Endothelial cell of umbilical vein (primary cell): ENCODE measurements at regions not wholly inside any gene's neighbourhood (a gene's known extent, or its start where the extent isn't known, plus 50 kb on each side); places are given as distances from the start of the nearest gene placed in this dataset.

Experiments
- BruUV-seq: library from RNA; stranded (reverse); fragments of 400-500 nt; replicated peaks from 2 replicates; lab custom pipeline; 2021; lab: Mats Ljungman, UMichigan
- CTCF ChIA-PET: fragments of 300-600, 350-600 bp; sonication (Branson Sonifier 250); formaldehyde crosslinking; loops from one replicate; lab custom pipeline; 2021; ENCODE audit warnings: antibody characterized with exemption, inconsistent platforms; lab: Charles Lee
- POLR2A ChIA-PET: fragments of 300-600, 350-600 bp; sonication (Branson Sonifier 250); formaldehyde crosslinking; loops from one replicate; lab custom pipeline; 2021; ENCODE audit warnings: antibody characterized with exemption, inconsistent platforms; lab: Charles Lee
- DNase-seq: peaks from one replicate; pipeline ENCODE4 v3.0.0-alpha.2; 2011; ENCODE audit warnings: low read depth, low spot score
- FAIRE-seq: peaks from 2 replicates; lab custom pipeline; 2011; peaks lifted over from hg19 to GRCh38; lab: Jason Lieb, UNC
- H2AFZ ChIP-seq: 2 replicates; pipeline ENCODE4 v1.6.0; 2012; ENCODE audit warnings: low read depth, low read length, control low read depth, inconsistent platforms
- H3K27ac ChIP-seq: 2 replicates; pipeline ENCODE4 v1.5.1; 2011; ENCODE audit warnings: low read depth, mild to moderate bottlenecking, control low read depth, low read length, moderate library complexity; ENCODE audit not compliant: insufficient read depth
- H3K27me3 ChIP-seq, 2 experiments: 2 replicates each; pipeline versions ENCODE4 v1.6.0 to v1.6.1; 2011; ENCODE audit warnings: low read length in 2 of 2, mixed read lengths in 1 of 2; ENCODE audit not compliant: control insufficient read depth in 2 of 2, insufficient read depth in 2 of 2
- H3K36me3 ChIP-seq, 2 experiments: 2 replicates in 1 of 2; 3 replicates in 1 of 2; pipeline ENCODE4 v1.5.1; 2011; ENCODE audit warnings: low read length in 2 of 2, mild to moderate bottlenecking in 1 of 2, moderate library complexity in 1 of 2; ENCODE audit not compliant: control insufficient read depth in 2 of 2, insufficient read depth in 2 of 2; ENCODE audit errors: extremely low read depth in 1 of 2
- H3K4me1 ChIP-seq: 3 replicates; pipeline ENCODE4 v1.5.1; 2011; ENCODE audit warnings: mild to moderate bottlenecking, low read length; ENCODE audit not compliant: control insufficient read depth, insufficient read depth; ENCODE audit errors: extremely low read depth
- H3K4me2 ChIP-seq: 2 replicates; pipeline ENCODE4 v1.6.1; 2011; ENCODE audit warnings: low read length, control low read depth, mixed read lengths; ENCODE audit not compliant: insufficient read depth
- H3K4me3 ChIP-seq, 3 experiments: fragments of 200-600 bp in 1 of 3; sonication (generic), shearing (Covaris generic) in 1 of 3; replicated peaks in 1 of 3; 2 replicates each; pipeline ENCODE4 v1.5.1; 2011 to 2016; ENCODE audit warnings: control low read depth in 3 of 3, low read length in 3 of 3, mild to moderate bottlenecking in 2 of 3, inconsistent platforms in 1 of 3, low read depth in 1 of 3, moderate library complexity in 1 of 3; ENCODE audit not compliant: insufficient read depth in 1 of 3
- H3K79me2 ChIP-seq: 2 replicates; pipeline ENCODE4 v1.6.0; 2012; ENCODE audit warnings: low read length, inconsistent platforms; ENCODE audit not compliant: control insufficient read depth, insufficient read depth
- H3K9ac ChIP-seq: replicated peaks from 2 replicates; pipeline ENCODE3; 2011; ENCODE audit warnings: low read length, control low read depth; ENCODE audit not compliant: insufficient read depth; ENCODE audit errors: extremely low read depth
- H3K9me1 ChIP-seq: replicated peaks from 3 replicates; pipeline ENCODE4 v1.6.0; 2011; ENCODE audit warnings: mild to moderate bottlenecking, low read length; ENCODE audit not compliant: control insufficient read depth, insufficient read depth; ENCODE audit errors: extremely low read depth
- H3K9me3 ChIP-seq: replicated peaks from 2 replicates; pipeline ENCODE4 v1.5.1; 2012; ENCODE audit warnings: low read length, inconsistent platforms; ENCODE audit not compliant: control insufficient read depth, insufficient read depth
- H4K20me1 ChIP-seq: replicated peaks from 2 replicates; pipeline ENCODE3; 2011; ENCODE audit warnings: mild to moderate bottlenecking, low read length; ENCODE audit not compliant: control insufficient read depth, insufficient read depth; ENCODE audit errors: extremely low read depth
- CTCF ChIP-seq, 2 donors: IDR thresholded peaks; 1 replicate in 1 of 2; 2 replicates in 1 of 2; pipeline ENCODE4 v1.5.1; 2011; ENCODE audit warnings: low read length in 2 of 2, mild to moderate bottlenecking in 2 of 2, moderate library complexity in 2 of 2, control low read depth in 1 of 2, inconsistent platforms in 1 of 2, low read depth in 1 of 2; ENCODE audit not compliant: insufficient read depth in 1 of 2; ENCODE audit errors: extremely low read depth in 1 of 2
- EZH2 ChIP-seq: IDR thresholded peaks from 2 replicates; pipeline ENCODE4 v1.6.1; 2012; ENCODE audit warnings: borderline replicate concordance, low read depth, mild to moderate bottlenecking, moderate library complexity, low read length, inconsistent platforms; ENCODE audit not compliant: severe bottlenecking
- FOS ChIP-seq: IDR thresholded peaks from 2 replicates; pipeline ENCODE4 v1.6.1; 2011; ENCODE audit warnings: mild to moderate bottlenecking, low read length, moderate library complexity, borderline replicate concordance; ENCODE audit not compliant: insufficient read depth
- GATA2 ChIP-seq: IDR thresholded peaks from 2 replicates; pipeline ENCODE4 v1.7.0; 2011; ENCODE audit warnings: low read depth, mild to moderate bottlenecking, moderate library complexity, mixed read lengths, low read length; ENCODE audit not compliant: insufficient read length, insufficient read depth
- JUN ChIP-seq: IDR thresholded peaks from 2 replicates; pipeline ENCODE4 v1.6.1; 2011; ENCODE audit warnings: borderline replicate concordance, low read depth; ENCODE audit not compliant: insufficient read length, insufficient read depth
- MYC ChIP-seq: IDR thresholded peaks from one replicate; pipeline ENCODE4 v1.6.1; 2011; ENCODE audit warnings: mild to moderate bottlenecking, low read depth, low read length
- POLR2A ChIP-seq: IDR thresholded peaks from 2 replicates; pipeline ENCODE4 v1.6.1; 2012; ENCODE audit warnings: low read depth, mild to moderate bottlenecking, control low read depth, low read length
- POLR2AphosphoS5 ChIP-seq: IDR thresholded peaks from 2 replicates; pipeline ENCODE4 v1.6.1; 2012; ENCODE audit warnings: low read depth, mild to moderate bottlenecking, control low read depth, low read length, moderate library complexity; ENCODE audit not compliant: insufficient read depth
- dilution Hi-C: fragments of 300-500 bp; cut with MboI; formaldehyde crosslinking; loops from one replicate; pipeline ENCODE4 v1.15.0; 2019; ENCODE audit warnings: low sequenced_read_pairs; ENCODE audit not compliant: extremely low pct_ligation_motif_present
- intact Hi-C: fragments of 100-400 bp; cut with micrococcal nuclease; formaldehyde crosslinking; loops from one replicate; pipeline ENCODE4 v1.10.0; 2022
- TF ChIP-seq, protein P1 (sequence below): IDR thresholded peaks from 2 replicates; pipeline ENCODE4 v1.6.1; 2011; ENCODE audit not compliant: insufficient read depth, insufficient read length

GRCh38 chr3:154552338-154552737 is 122.3 kb upstream of the GPR149 start:
- intact Hi-C loops (no loop called here), dilution Hi-C loops (no loop called here)
- Histone ChIP-seq H3K27me3 (no peaks in the 10 kb centered on the region), H3K9me1 (no peaks in the 10 kb centered on the region), H4K20me1 (no peaks in the 10 kb centered on the region), H3K4me1 (no peaks in the 10 kb centered on the region), H3K79me2 (no peaks in the 10 kb centered on the region), H3K4me2 (no peak overlapping the region), H3K4me3 (no peak overlapping the region), H3K27ac (no peak overlapping the region), H3K9me3 (no peaks in the 10 kb centered on the region), H2AFZ (no peak overlapping the region), H3K9ac (no peak overlapping the region), H3K36me3 (no peaks in the 10 kb centered on the region)
- no peak for TF ChIP-seq JUN
- TF ChIP-seq, protein P1, sequence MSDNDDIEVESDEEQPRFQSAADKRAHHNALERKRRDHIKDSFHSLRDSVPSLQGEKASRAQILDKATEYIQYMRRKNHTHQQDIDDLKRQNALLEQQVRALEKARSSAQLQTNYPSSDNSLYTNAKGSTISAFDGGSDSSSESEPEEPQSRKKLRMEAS = no peak
- TF ChIP-seq GATA2 = no peak
- no peak for TF ChIP-seq MYC
- TF ChIP-seq EZH2 = no peak
- no peak for TF ChIP-seq POLR2AphosphoS5
- no peak for TF ChIP-seq FOS
- TF ChIP-seq POLR2A = no peak
- no peak for TF ChIP-seq CTCF (IDR thresholded peaks at IDR 0.05; ENCODE audit: extremely low read depth in 1 of 2, insufficient read depth in 1 of 2, low read depth in 1 of 2, low read length in 2 of 2)
- DNase-seq (no peak), FAIRE-seq (no peak)
- ChIA-PET CTCF (no interaction called here), POLR2A (no interaction called here)
- no TSS peak for BruUV-seq
